NT2/D1 (cell line): ENCODE measurements at regions not wholly inside any gene's neighbourhood (a gene's known extent, or its start where the extent isn't known, plus 50 kb on each side); places are given as distances from the start of the nearest gene placed in this dataset.

Experiments
- DNase-seq: peaks from one replicate; pipeline ENCODE4 v3.0.0-alpha.2; 2011; ENCODE audit warnings: low read depth, low spot score
- H3K27me3 ChIP-seq: 2 replicates; pipeline ENCODE4 v1.6.0; 2011; ENCODE audit warnings: mild to moderate bottlenecking; ENCODE audit not compliant: insufficient read length, insufficient read depth
- H3K36me3 ChIP-seq: 2 replicates; pipeline ENCODE4 v1.6.1; 2011; ENCODE audit warnings: mild to moderate bottlenecking, low read length, mixed read lengths; ENCODE audit not compliant: insufficient read depth, insufficient read length
- H3K4me1 ChIP-seq: 2 replicates; pipeline ENCODE4 v1.5.1; 2011; ENCODE audit not compliant: insufficient read depth, insufficient read length
- H3K4me3 ChIP-seq: 2 replicates; pipeline ENCODE4 v1.5.1; 2011; ENCODE audit warnings: low read depth; ENCODE audit not compliant: insufficient read length
- H3K9ac ChIP-seq: 2 replicates; pipeline ENCODE4 v1.6.0; 2011; ENCODE audit warnings: low read depth; ENCODE audit not compliant: insufficient read length
- H3K9me3 ChIP-seq: 2 replicates; pipeline ENCODE4 v1.5.1; 2011; ENCODE audit warnings: mild to moderate bottlenecking, low read length; ENCODE audit not compliant: insufficient read depth
- SUZ12 ChIP-seq: IDR thresholded peaks from 2 replicates; pipeline ENCODE4 v1.6.1; 2011; ENCODE audit not compliant: insufficient read length, insufficient read depth; ENCODE audit errors: extremely low read depth
- YY1 ChIP-seq: IDR thresholded peaks from 2 replicates; pipeline ENCODE4 v1.6.1; 2011; ENCODE audit not compliant: insufficient read length, insufficient read depth
- ZNF274 ChIP-seq: IDR thresholded peaks from 2 replicates; pipeline ENCODE4 v1.6.1; 2011; ENCODE audit warnings: mild to moderate bottlenecking, low read depth, low read length

DNA sequence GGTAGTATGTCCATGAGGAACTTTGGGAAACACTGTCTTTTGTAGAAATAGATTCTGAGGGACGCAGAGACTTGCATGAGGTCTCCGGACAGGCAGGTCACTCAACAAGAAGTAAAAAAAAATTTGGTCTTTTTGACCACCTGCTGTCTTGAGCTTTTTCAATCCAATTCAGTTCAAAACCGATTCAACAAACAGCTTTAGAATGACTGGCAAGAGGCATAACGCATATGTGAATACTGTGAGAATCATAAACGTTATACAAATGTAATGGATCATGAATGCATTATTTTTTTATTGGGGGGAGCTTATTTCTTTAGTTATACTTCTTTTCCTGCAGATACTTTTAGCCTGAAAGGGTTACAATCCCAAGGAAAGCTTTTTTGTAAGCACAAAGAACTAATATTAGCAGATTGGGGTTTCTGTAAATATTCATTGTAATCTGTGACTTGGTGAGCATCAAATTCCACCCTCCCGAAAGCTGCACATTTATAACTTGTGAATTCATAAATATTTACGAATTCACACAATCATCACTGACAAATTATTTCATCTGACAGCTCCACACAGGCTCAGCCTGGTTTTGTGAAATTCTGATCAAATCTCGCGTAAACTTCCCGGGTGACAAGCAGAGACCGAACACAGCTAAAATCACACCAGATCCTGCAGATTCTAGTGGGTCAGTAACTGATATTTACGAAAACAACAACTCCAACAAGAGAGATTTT, 507.7 kb downstream of the MN1 start:
- Histone ChIP-seq H3K4me1 (no peaks in the 10 kb centered on the region), H3K9me3 (no peaks in the 10 kb centered on the region), H3K27me3 (no peaks in the 10 kb centered on the region), H3K36me3 (no peaks in the 10 kb centered on the region), H3K9ac (no peak overlapping the region), H3K4me3 (no peak overlapping the region)
- TF ChIP-seq ZNF274, result no peak
- no peak for TF ChIP-seq SUZ12
- TF ChIP-seq YY1, result no peak
- DNase-seq, result no peak

DNA sequence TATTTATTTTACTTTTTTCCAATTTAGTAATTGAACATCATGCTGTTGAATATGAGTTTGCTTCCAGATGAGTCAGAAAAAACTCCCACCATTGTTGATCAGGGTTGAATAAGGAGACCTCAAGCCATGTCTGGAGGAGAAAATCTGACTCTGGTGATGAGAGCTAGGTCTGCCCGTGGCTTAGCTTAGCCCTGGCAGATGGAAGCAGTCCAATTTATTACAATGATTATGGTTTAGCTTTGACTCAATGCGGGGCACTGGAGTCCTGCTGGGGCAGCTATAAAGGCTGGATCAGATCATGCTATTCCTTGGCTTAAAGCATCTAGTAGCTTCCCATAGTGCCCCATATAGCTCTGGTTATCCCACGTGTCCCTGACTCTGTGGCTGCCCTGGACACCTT, 506.5 kb downstream of the MN1 start:
- TF ChIP-seq SUZ12, result no peak
- no peak for TF ChIP-seq YY1
- TF ChIP-seq ZNF274, result no peak
- DNase-seq, result no peak
- no peaks in the 10 kb centered on the region for H3K27me3 ChIP-seq
- H3K9ac ChIP-seq, result no peak overlapping the region
- no peaks in the 10 kb centered on the region for H3K36me3 ChIP-seq
- no peaks in the 10 kb centered on the region for H3K4me1 ChIP-seq
- no peaks in the 10 kb centered on the region for H3K9me3 ChIP-seq
- no peak overlapping the region for H3K4me3 ChIP-seq

DNA sequence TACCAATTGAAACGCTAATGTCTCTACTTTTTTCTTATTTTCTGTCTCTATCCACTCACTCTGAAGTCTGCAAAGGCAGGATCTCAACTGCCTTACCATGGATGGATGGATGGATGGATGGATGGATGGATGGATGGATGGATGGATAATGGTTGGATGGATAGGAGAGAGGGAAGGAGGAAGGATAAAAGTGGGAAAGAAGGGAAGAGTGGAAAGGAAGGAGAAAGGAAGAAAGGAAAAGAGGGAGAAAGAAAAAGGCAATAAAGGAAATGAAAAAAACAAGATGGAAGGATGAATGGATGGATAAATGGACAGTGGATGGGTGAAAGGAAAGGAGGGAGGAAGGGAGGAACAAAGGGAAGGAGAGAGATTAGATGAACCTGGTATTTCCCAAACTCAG, 506.0 kb downstream of the MN1 start:
- no peak overlapping the region for H3K4me3 ChIP-seq
- DNase-seq, result no peak
- H3K9me3 ChIP-seq, result no peaks in the 10 kb centered on the region
- TF ChIP-seq SUZ12 (no peak), YY1 (no peak), ZNF274 (no peak)
- no peaks in the 10 kb centered on the region for H3K36me3 ChIP-seq
- no peak overlapping the region for H3K9ac ChIP-seq
- H3K4me1 ChIP-seq, result no peaks in the 10 kb centered on the region
- H3K27me3 ChIP-seq, result no peaks in the 10 kb centered on the region

DNA sequence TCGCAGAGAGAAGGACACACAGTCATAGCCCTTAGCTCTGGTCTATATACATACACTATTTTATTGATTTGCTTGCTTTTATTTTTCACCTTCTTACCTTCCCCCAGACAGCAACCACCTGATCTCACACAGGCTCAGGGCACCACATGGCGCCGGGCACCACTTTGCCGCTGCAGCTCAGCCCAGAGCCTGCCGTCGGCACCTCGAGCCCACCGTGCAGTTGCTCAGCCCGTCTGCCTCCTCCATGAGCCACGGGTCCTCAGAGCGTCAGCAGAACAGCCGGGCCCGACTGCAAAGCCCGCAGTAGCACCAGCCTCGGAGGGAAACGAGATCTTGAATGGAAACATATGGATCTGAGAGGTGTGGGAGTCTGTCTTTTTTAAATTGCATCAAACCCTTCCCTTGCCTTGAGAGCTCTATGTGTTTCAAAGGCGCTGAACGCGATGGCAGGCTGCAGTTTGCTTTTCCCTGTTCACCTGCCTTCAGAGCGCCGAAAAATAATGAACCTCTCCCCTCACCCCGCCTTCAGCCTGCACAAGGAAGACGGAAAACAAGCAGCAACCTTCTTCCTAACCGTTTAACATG, 505.4 kb downstream of the MN1 start:
- Histone ChIP-seq H3K36me3 (no peaks in the 10 kb centered on the region), H3K9me3 (no peaks in the 10 kb centered on the region), H3K27me3 (no peaks in the 10 kb centered on the region), H3K4me3 (no peak overlapping the region), H3K4me1 (no peaks in the 10 kb centered on the region), H3K9ac (no peak overlapping the region)
- TF ChIP-seq ZNF274 (no peak), YY1 (no peak), SUZ12 (no peak)
- no peak for DNase-seq

DNA sequence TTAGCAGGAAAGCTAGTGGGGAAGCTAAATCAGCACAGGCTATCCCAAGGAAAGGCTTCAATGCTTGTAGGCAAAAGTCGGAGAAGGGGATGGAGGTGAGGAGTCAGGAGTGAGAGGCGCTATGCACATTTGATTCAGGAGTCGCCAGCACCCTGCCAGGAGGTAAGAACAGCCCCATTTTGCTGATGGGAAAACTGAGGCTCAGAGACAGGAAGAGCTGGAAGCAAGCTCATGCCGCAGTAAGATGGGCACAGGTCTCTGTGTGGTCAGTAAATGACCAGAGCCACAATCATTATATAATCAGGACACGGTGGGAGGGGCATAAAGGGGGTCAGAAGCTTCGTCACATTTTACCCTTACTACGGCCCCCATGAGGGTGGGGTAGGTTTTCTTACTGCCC, 504.4 kb downstream of the MN1 start:
- TF ChIP-seq ZNF274 (no peak), YY1 (no peak), SUZ12 (no peak)
- Histone ChIP-seq H3K4me3 (no peak overlapping the region), H3K9ac (no peak overlapping the region), H3K27me3 (no peaks in the 10 kb centered on the region), H3K9me3 (no peaks in the 10 kb centered on the region), H3K4me1 (no peaks in the 10 kb centered on the region), H3K36me3 (no peaks in the 10 kb centered on the region)
- no peak for DNase-seq

DNA sequence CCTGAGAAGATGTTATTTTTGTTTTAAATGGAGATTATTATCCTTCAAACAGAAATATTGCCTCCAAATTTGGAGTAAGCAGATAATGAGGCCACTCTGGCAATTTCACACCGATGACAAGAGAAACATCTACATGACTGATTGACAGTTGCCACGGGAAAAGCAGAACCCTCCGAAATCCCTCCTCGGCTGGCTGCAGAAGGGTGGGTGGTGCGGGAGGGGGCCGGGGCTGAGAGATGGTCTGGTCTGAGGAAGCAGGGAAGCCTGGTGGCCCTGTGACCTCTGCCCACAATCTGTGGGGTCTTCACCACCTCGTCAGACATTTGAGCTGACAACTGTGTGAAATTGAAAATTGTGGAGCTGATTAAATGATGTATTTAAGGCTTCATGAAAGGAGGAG, 503.2 kb downstream of the MN1 start:
- H3K9me3 ChIP-seq, result no peaks in the 10 kb centered on the region
- no peaks in the 10 kb centered on the region for H3K27me3 ChIP-seq
- no peak overlapping the region for H3K9ac ChIP-seq
- TF ChIP-seq YY1 (no peak), SUZ12 (no peak), ZNF274 (no peak)
- H3K4me3 ChIP-seq, result no peak overlapping the region
- H3K36me3 ChIP-seq, result no peaks in the 10 kb centered on the region
- DNase-seq, result no peak
- H3K4me1 ChIP-seq, result no peaks in the 10 kb centered on the region

DNA sequence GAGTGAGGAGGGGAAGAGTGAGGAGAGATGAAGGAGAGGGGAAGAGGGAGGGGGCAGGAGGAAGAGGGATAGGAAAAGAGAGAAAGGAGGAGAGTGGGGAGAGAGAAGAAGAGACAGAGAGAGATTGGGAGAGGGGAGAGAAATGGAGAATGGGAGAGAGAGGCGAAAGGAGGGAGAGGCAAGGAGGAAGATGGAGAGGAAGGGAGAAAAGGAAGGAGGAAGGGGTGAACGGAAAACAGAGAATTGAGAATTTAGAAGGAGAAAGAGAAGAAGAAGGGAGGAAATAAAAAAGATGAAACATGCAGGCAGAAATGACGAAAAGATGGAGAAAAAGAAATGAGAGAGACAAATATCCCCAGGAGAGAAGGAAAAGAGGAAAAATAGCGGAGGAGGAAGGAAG, 502.8 kb downstream of the MN1 start:
- H3K9me3 ChIP-seq, result no peaks in the 10 kb centered on the region
- H3K4me3 ChIP-seq, result no peak overlapping the region
- no peaks in the 10 kb centered on the region for H3K36me3 ChIP-seq
- TF ChIP-seq YY1, result no peak
- no peak for TF ChIP-seq ZNF274
- TF ChIP-seq SUZ12, result no peak
- H3K9ac ChIP-seq, result no peak overlapping the region
- peaks cover 3% of the 10 kb centered on the region for H3K27me3 ChIP-seq
- no peak for DNase-seq
- H3K4me1 ChIP-seq, result no peaks in the 10 kb centered on the region
